GM12878 (cell line): ENCODE measurements at regions not wholly inside any gene's neighbourhood (a gene's known extent, or its start where the extent isn't known, plus 50 kb on each side); places are given as distances from the start of the nearest gene placed in this dataset.

Experiments
- ATAC-seq: fragments of 200-7000 bp; cut with Tn5 transposase; 3 replicates; pipeline ENCODE4 v1.9.1; 2020; ENCODE audit warnings: mild to moderate bottlenecking, moderate library complexity
- BruUV-seq: library from RNA; stranded (reverse); fragments of 400-500 nt; replicated peaks from 2 replicates; lab custom pipeline; 2021; lab: Mats Ljungman, UMichigan
- CTCF ChIA-PET: fragments of 300-600 bp; sonication (Branson Sonifier 250); formaldehyde crosslinking; extraction: SDS; loops from one replicate; lab custom pipeline; 2021; ENCODE audit warnings: inconsistent platforms; lab: Yijun Ruan, JAX
- POLR2A ChIA-PET: fragments of 350-600 bp; formaldehyde crosslinking; extraction: SDS; loops from one replicate; lab custom pipeline; 2021; ENCODE audit warnings: inconsistent platforms; lab: Charles Lee
- RAD21 ChIA-PET: fragments of 300-600 bp; sonication (Branson Sonifier 250); formaldehyde crosslinking; loops from one replicate; lab custom pipeline; 2023; ENCODE audit warnings: antibody characterized with exemption; ENCODE audit not compliant: unreplicated experiment; lab: Charles Lee
- SMC1A ChIA-PET: fragments of 300-600 bp; sonication (Branson Sonifier 250); formaldehyde crosslinking; loops from one replicate; lab custom pipeline; 2023; ENCODE audit not compliant: unreplicated experiment, uncharacterized antibody; lab: Charles Lee
- DNase-seq: peaks from one replicate; pipeline ENCODE4 v3.0.0-alpha.2; 2011; ENCODE audit warnings: low read depth, low spot score
- FAIRE-seq: peaks from 3 replicates; lab custom pipeline; 2011; peaks lifted over from hg19 to GRCh38; lab: Jason Lieb, UNC
- H2AFZ ChIP-seq: 2 replicates; pipeline ENCODE4 v1.6.0; 2011; ENCODE audit warnings: low read depth, low read length, control low read depth; ENCODE audit not compliant: control insufficient read depth
- H3K27ac ChIP-seq: 2 replicates; pipeline ENCODE4 v1.5.1; 2011; ENCODE audit warnings: control low read depth; ENCODE audit not compliant: control insufficient read depth, insufficient read depth
- H3K27me3 ChIP-seq, 2 experiments: replicated peaks in 1 of 2; 2 replicates each; pipeline versions ENCODE4 v1.6.0 to v1.6.1; 2011; ENCODE audit warnings: low read length in 1 of 2; ENCODE audit not compliant: control insufficient read depth in 2 of 2, insufficient read depth in 2 of 2
- H3K36me3 ChIP-seq, 2 experiments: 2 replicates each; pipeline ENCODE4 v1.5.1; 2011; ENCODE audit warnings: low read length in 1 of 2; ENCODE audit not compliant: control insufficient read depth in 2 of 2, insufficient read depth in 2 of 2
- H3K4me1 ChIP-seq: 2 replicates; pipeline ENCODE4 v1.6.1; 2011; ENCODE audit warnings: mild to moderate bottlenecking, low read length, moderate library complexity, mixed read lengths; ENCODE audit not compliant: control insufficient read depth, insufficient read depth
- H3K4me2 ChIP-seq: 2 replicates; pipeline ENCODE4 v1.6.0; 2011; ENCODE audit warnings: control low read depth; ENCODE audit not compliant: control insufficient read depth, insufficient read depth
- H3K4me3 ChIP-seq: fragments of 200-600 bp; sonication (generic); 2 replicates; pipeline ENCODE4 v1.5.1; 2016
- H3K79me2 ChIP-seq: 2 replicates; pipeline ENCODE4 v1.6.0; 2011; ENCODE audit warnings: low read length; ENCODE audit not compliant: control insufficient read depth, insufficient read depth
- H3K9ac ChIP-seq: 2 replicates; pipeline ENCODE4 v1.8.0; 2011; ENCODE audit warnings: low read length, control low read depth, mixed read lengths; ENCODE audit not compliant: control insufficient read depth, insufficient read depth
- H3K9me3 ChIP-seq: replicated peaks from 3 replicates; pipeline ENCODE4 v1.5.1; 2011; ENCODE audit warnings: mild to moderate bottlenecking, low read length; ENCODE audit not compliant: control insufficient read depth, insufficient read depth
- H4K20me1 ChIP-seq: 2 replicates; pipeline ENCODE4 v1.6.0; 2011; ENCODE audit not compliant: control insufficient read depth, insufficient read depth
- E2F8 ChIP-seq: fragments of 450-650 bp; IDR thresholded peaks from 2 replicates; pipeline ENCODE4 v1.6.1; 2018; ENCODE audit warnings: mild to moderate bottlenecking, low read depth, moderate library complexity; ENCODE audit not compliant: partially characterized antibody
- EP300 ChIP-seq, 2 experiments: fragments of 150-350 bp in 1 of 2; IDR thresholded peaks; 2 replicates each; pipeline ENCODE4 v1.6.1; 2011 to 2012; ENCODE audit warnings: low read depth in 2 of 2, low read length in 2 of 2, borderline replicate concordance in 1 of 2, improper control_type of control experiment in 1 of 2, inconsistent platforms in 1 of 2; ENCODE audit not compliant: control insufficient read depth in 1 of 2
- FOS ChIP-seq: IDR thresholded peaks from 3 replicates; pipeline ENCODE4 v1.6.1; 2011; ENCODE audit warnings: borderline replicate concordance; ENCODE audit not compliant: insufficient read length; ENCODE audit errors: extremely low read depth
- GATAD2B ChIP-seq: fragments of 450-650 bp; conservative IDR thresholded peaks from 2 replicates; pipeline ENCODE4 v1.6.1; 2017; ENCODE audit warnings: low read depth, mild to moderate bottlenecking, moderate library complexity
- IRF4 ChIP-seq: IDR thresholded peaks from 2 replicates; pipeline ENCODE4 v1.6.1; 2011; ENCODE audit warnings: low read depth, low read length
- JUNB ChIP-seq: IDR thresholded peaks from 2 replicates; pipeline ENCODE4 v1.6.1; 2016; ENCODE audit warnings: antibody characterized with exemption, mild to moderate bottlenecking
- LARP7 ChIP-seq: fragments of 450-650 bp; IDR thresholded peaks from 2 replicates; pipeline ENCODE4 v1.6.1; 2017; ENCODE audit warnings: mild to moderate bottlenecking
- NBN ChIP-seq: fragments of 450-650 bp; IDR thresholded peaks from 2 replicates; pipeline ENCODE4 v1.6.1; 2016
- NFYB ChIP-seq: IDR thresholded peaks from 2 replicates; pipeline ENCODE4 v1.6.1; 2011; ENCODE audit warnings: low read depth, mild to moderate bottlenecking, low read length, improper control_type of control experiment, moderate library complexity; ENCODE audit not compliant: insufficient read depth
- RB1 ChIP-seq: fragments of 450-650 bp; formaldehyde crosslinking; IDR thresholded peaks from 2 replicates; pipeline ENCODE4 v1.6.1; 2017; ENCODE audit warnings: mild to moderate bottlenecking, borderline replicate concordance
- RELA ChIP-seq: fragments of 450-650 bp; IDR thresholded peaks from 2 replicates; pipeline ENCODE4 v1.8.0; 2014; ENCODE audit warnings: borderline replicate concordance; ENCODE audit not compliant: partially characterized antibody
- RFX5 ChIP-seq: IDR thresholded peaks from 2 replicates; pipeline ENCODE4 v1.6.1; 2011; ENCODE audit warnings: low read depth, low read length, improper control_type of control experiment
- TARDBP ChIP-seq: IDR thresholded peaks from 2 replicates; pipeline ENCODE4 v1.6.1; 2016; ENCODE audit warnings: borderline replicate concordance
- USF1 ChIP-seq: IDR thresholded peaks from 2 replicates; pipeline ENCODE4 v1.6.1; 2011; ENCODE audit warnings: borderline replicate concordance, low read depth, mild to moderate bottlenecking, moderate library complexity, mixed read lengths, low read length; ENCODE audit not compliant: insufficient read depth; ENCODE audit errors: extremely low read length
- WRNIP1 ChIP-seq: IDR thresholded peaks from 2 replicates; pipeline ENCODE4 v1.6.1; 2011; ENCODE audit warnings: low read depth, low read length, improper control_type of control experiment, borderline replicate concordance
- YBX1 ChIP-seq: fragments of 450-650 bp; IDR thresholded peaks from 2 replicates; pipeline ENCODE4 v1.6.1; 2016; ENCODE audit warnings: antibody characterized with exemption
- ZNF622 ChIP-seq: fragments of 450-650 bp; IDR thresholded peaks from 2 replicates; pipeline ENCODE4 v1.6.1; 2017; ENCODE audit warnings: mild to moderate bottlenecking, inconsistent platforms
- WGBS: methylation state at CpG from one replicate; pipeline ENCODE4 v1.1.6; 2016; ENCODE audit warnings: low lambda C conversion rate; ENCODE audit not compliant: insufficient replicate concordance, insufficient coverage; ENCODE audit errors: missing lambda C conversion rate; 5-methylcytosine and 5-hydroxymethylcytosine counted together
- in situ Hi-C: fragments of 300-500 bp; cut with MboI; formaldehyde crosslinking; loops from 9 replicates; pipeline ENCODE4 v1.14.3; 2018; ENCODE audit warnings: mixed read lengths
- intact Hi-C: fragments of 100-400 bp; cut with micrococcal nuclease; formaldehyde crosslinking; loops from one replicate; pipeline ENCODE4 v1.14.2; 2022; ENCODE audit not compliant: unreplicated experiment

GRCh38 chr4:132651196-132651595 lies 497.9 kb upstream of the PCDH10 start (continued):
- no peak for TF ChIP-seq GATAD2B
- no peak for TF ChIP-seq E2F8
- TF ChIP-seq WRNIP1: no peak

GRCh38 chr4:132660181-132660580 lies 488.9 kb upstream of the PCDH10 start:
- TF ChIP-seq RFX5 (no peak), LARP7 (no peak), USF1 (no peak), TARDBP (no peak), IRF4 (no peak), JUNB (no peak), NBN (no peak), RELA (no peak), ZNF622 (no peak), FOS (no peak), EP300 (IDR thresholded peaks at IDR 0.05; ENCODE audit: borderline replicate concordance in 1 of 2, control insufficient read depth in 1 of 2, low read depth in 2 of 2, low read length in 2 of 2) (no peak), NFYB (no peak), YBX1 (no peak), RB1 (no peak)

More at GRCh38 chr4:132660181-132660580, 488.9 kb upstream of the PCDH10 start:
- DNase-seq: no peak
- Histone ChIP-seq H3K79me2 (no peaks in the 10 kb centered on the region), H2AFZ (no peak overlapping the region), H3K27me3 (no peaks in the 10 kb centered on the region), H3K27ac (no peak overlapping the region), H3K36me3 (no peaks in the 10 kb centered on the region), H3K4me3 (no peak overlapping the region), H3K9me3 (no peaks in the 10 kb centered on the region), H3K4me2 (no peak overlapping the region), H4K20me1 (no peaks in the 10 kb centered on the region), H3K4me1 (no peaks in the 10 kb centered on the region), H3K9ac (no peak overlapping the region)
- ATAC-seq: no peak
- ChIA-PET RAD21 (no interaction called here), CTCF (no interaction called here), SMC1A (interaction anchor here (0.7 kb wide), 1 partner anchor 10 kb away, joined by 3 read pairs; no protein-coding TSS in a partner anchor), POLR2A (no interaction called here)
- WGBS: 5% methylated on average over 1 of the region's 1 CpG
- intact Hi-C loops: no loop called here
- in situ Hi-C loops: no loop called here
- no TSS peak for BruUV-seq
- FAIRE-seq: no peak
